B cell (primary cell): ENCODE measurements at regions not wholly inside any gene's neighbourhood (a gene's known extent, or its start where the extent isn't known, plus 50 kb on each side); places are given as distances from the start of the nearest gene placed in this dataset.

ENCODE experiments used
- CTCF ChIP-seq: fragments of 200-600 bp; IDR thresholded peaks from one replicate; pipeline ENCODE4 v1.8.0; 2022; ENCODE audit warnings: antibody characterized with exemption, mild to moderate bottlenecking
- EZH2 ChIP-seq: IDR thresholded peaks from 2 replicates; pipeline ENCODE4 v1.6.1; 2012; ENCODE audit warnings: borderline replicate concordance, low read depth, mild to moderate bottlenecking, moderate library complexity, low read length; ENCODE audit not compliant: insufficient read depth, poor library complexity, severe bottlenecking

- TF ChIP-seq EZH2 (no peak), CTCF (no peak)
Measured at GRCh38 chr7:140238778-140239652, 62.2 kb upstream of the KDM7A start.
